Erythroblast (primary cell): ENCODE measurements at regions not wholly inside any gene's neighbourhood (a gene's known extent, or its start where the extent isn't known, plus 50 kb on each side); places are given as distances from the start of the nearest gene placed in this dataset.

Experiments used
- GATA1 ChIP-seq: IDR thresholded peaks from 2 replicates; pipeline ENCODE4 v1.6.1; 2011; ENCODE audit warnings: low read depth, mild to moderate bottlenecking, control low read depth, low read length, moderate library complexity
- POLR2A ChIP-seq: IDR thresholded peaks from 2 replicates; pipeline ENCODE4 v1.6.1; 2011; ENCODE audit warnings: mild to moderate bottlenecking, low read length

DNA sequence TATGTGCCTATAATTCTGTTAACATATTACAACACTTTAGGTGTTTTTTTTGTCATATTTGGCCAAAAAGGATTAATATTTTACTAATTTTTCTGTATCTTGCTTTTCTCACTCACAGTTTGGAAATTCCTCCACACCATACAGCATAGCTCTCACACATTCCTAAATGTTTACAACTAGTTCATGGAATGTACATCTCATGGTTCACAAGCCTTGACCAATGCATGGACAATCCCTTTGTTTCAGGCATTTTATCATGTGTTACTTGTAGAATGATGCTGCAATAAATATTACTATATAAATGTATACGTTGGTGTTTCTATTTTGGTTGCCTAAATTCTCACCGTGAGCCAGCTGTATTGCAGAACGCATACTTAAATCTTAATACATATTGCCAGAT, 80.5 kb upstream of the SPATA31C2 start:
- TF ChIP-seq POLR2A = no peak
- no peak for TF ChIP-seq GATA1
